ENCODE measurements at regions not wholly inside any gene's neighbourhood (a gene's known extent, or its start where the extent isn't known, plus 50 kb on each side); places are given as distances from the start of the nearest gene placed in this dataset.

DNA sequence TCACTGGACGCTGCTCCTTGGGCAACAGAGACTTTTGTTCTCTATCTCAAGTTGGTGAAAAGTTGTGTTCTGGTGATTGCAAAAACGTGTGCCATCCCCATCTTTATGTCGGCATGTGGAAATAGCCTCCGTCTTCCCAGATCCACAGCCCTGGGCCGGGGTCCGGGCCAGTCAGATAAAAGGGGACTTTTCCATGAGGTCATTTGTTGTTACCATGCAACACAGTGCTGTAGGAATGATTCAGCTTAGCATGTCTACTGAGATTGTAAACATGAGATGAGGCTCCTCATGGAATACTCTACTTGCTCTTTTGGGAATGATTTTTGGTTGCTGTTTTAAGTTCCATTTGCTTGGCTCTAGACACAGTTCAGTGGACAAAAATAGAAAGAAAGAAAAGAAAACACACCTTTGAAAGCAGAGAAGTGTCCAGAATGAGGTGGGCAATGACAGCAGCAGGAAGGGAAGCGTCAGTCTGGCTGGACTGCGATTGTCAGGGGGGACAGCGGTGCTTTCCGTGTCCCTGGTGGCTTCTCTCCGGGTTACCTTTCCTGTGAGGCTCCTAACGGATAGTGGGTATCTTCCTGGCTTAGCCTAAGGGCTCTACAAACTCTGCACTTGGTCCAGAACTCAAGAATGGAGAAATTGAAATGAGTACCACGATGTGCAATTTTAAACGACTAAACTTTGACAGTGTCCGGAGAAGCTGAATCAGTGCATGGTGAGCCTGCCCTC lies 91.6 kb downstream of the TEX29 start:
- H3K4me3 ChIP-seq (ENCODE audit: low read depth in 2 of 2, low read length in 1 of 2), result no peak overlapping the region
- no peak for DNase-seq
- no peaks in the 10 kb centered on the region for H3F3A ChIP-seq (replicated peaks; ENCODE audit: insufficient read depth)
- H3K9me2 ChIP-seq, result no peaks in the 10 kb centered on the region
- CTCF ChIA-PET, result interaction anchor here (1.4 to 2.8 kb wide), 2 partner anchors 9 to 16 kb away, joined by 5 to 14 read pairs; no protein-coding TSS in a partner anchor
- H3K9ac ChIP-seq, result no peak overlapping the region
- TF ChIP-seq RXRA (IDR thresholded peaks at IDR 0.05; ENCODE audit: borderline replicate concordance, low read depth), result no peak
- TF ChIP-seq RAD21 (IDR thresholded peaks at IDR 0.05; ENCODE audit: low read length), result no peak
- no peak for TF ChIP-seq TEAD4 (IDR thresholded peaks at IDR 0.05; ENCODE audit: borderline replicate concordance, insufficient read depth)
- no peak for TF ChIP-seq FOXM1 (IDR thresholded peaks at IDR 0.05; ENCODE audit: low read depth)
- TF ChIP-seq NRF1 (IDR thresholded peaks at IDR 0.05; ENCODE audit: low read depth, low read length), result no peak
- no peak for TF ChIP-seq FOSL2 (IDR thresholded peaks at IDR 0.05; ENCODE audit: borderline replicate concordance, low read depth)
- TF ChIP-seq GATA2 (CRISPR knock-in tag; IDR thresholded peaks at IDR 0.05), result no peak
- no peak for TF ChIP-seq RCOR1 (IDR thresholded peaks at IDR 0.05; ENCODE audit: low read length)
- TF ChIP-seq GABPA (IDR thresholded peaks at IDR 0.05; ENCODE audit: low read depth), result no peak
- TF ChIP-seq SIN3A (IDR thresholded peaks at IDR 0.05; ENCODE audit: borderline replicate concordance, low read depth, low read length), result no peak
- TF ChIP-seq EZH2phosphoT487 (IDR thresholded peaks at IDR 0.05; ENCODE audit: borderline replicate concordance, low read depth), result no peak
- TF ChIP-seq, protein P1, sequence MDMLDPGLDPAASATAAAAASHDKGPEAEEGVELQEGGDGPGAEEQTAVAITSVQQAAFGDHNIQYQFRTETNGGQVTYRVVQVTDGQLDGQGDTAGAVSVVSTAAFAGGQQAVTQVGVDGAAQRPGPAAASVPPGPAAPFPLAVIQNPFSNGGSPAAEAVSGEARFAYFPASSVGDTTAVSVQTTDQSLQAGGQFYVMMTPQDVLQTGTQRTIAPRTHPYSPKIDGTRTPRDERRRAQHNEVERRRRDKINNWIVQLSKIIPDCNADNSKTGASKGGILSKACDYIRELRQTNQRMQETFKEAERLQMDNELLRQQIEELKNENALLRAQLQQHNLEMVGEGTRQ (IDR thresholded peaks at IDR 0.05; ENCODE audit: borderline replicate concordance, low read depth, low read length), result no peak
- TF ChIP-seq, protein P2, sequence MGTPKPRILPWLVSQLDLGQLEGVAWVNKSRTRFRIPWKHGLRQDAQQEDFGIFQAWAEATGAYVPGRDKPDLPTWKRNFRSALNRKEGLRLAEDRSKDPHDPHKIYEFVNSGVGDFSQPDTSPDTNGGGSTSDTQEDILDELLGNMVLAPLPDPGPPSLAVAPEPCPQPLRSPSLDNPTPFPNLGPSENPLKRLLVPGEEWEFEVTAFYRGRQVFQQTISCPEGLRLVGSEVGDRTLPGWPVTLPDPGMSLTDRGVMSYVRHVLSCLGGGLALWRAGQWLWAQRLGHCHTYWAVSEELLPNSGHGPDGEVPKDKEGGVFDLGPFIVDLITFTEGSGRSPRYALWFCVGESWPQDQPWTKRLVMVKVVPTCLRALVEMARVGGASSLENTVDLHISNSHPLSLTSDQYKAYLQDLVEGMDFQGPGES (IDR thresholded peaks at IDR 0.05; ENCODE audit: low read depth, low read length), result no peak
- H3K79me2 ChIP-seq (ENCODE audit: insufficient read depth), result no peaks in the 10 kb centered on the region
- H3K27me3 ChIP-seq (ENCODE audit: insufficient read depth), result peaks cover 82% of the 10 kb centered on the region
- no peak overlapping the region for H2AFZ ChIP-seq (ENCODE audit: low read depth)
- WGBS (ENCODE audit: low lambda C conversion rate), result 14% methylated on average over 14 of the region's 15 CpGs
- POLR2A ChIA-PET, result no interaction called here
- H4K20me1 ChIP-seq (ENCODE audit: insufficient read depth), result no peaks in the 10 kb centered on the region
- no peaks in the 10 kb centered on the region for H3K4me1 ChIP-seq (ENCODE audit: control insufficient read depth in 1 of 2, insufficient read depth in 2 of 2, low read depth in 1 of 2, low read length in 1 of 2)
- no peaks in the 10 kb centered on the region for H3K9me3 ChIP-seq
- H3K36me3 ChIP-seq (replicated peaks in 1 of 2; ENCODE audit: control insufficient read depth in 1 of 2, insufficient read depth in 2 of 2, low read length in 1 of 2), result no peaks in the 10 kb centered on the region
- H3K4me2 ChIP-seq, result no peak overlapping the region
- H3K27ac ChIP-seq (ENCODE audit: low read depth in 2 of 2, low read length in 1 of 2), result no peak overlapping the region

DNA sequence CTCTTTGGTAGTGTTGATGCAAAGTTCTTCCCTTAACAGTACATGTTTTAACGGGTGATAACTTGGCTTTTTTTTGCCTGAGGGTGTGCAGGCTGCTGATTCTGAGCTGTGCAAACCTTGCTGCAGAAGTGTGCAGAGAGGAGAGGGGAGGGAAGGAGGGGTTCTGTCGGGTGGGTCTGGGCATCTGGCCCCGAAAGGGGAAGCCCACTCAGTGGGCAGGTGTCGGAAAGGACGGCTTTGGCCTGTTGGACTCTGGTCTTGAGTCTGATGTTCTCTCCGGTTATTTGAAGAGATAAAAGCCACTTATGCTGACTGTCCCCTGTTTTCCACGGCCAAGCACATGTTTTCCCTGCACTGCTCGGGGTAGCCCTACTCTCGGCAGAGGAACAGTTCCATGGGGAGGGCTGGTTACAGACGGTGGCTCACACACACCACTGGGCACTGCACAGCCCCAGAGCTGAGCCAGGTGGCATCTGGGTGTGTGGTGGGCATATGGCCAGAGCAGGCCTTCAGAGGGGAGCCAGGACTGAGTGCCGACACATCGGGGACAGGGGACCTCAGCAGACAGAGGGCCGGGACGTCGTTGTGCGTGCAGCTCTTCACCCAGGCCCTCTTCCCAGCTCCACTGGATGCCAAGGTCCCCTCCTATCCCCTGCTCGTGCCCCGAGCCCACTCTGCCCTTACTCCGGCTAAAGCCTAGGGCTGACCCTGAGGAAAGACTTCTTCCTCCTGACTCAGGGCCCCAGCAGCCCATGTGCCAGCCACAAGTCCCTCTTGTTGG lies 93.2 kb downstream of the TEX29 start:
- H3K27ac ChIP-seq (ENCODE audit: low read depth in 2 of 2, low read length in 1 of 2), result no peak overlapping the region
- no peaks in the 10 kb centered on the region for H3K4me1 ChIP-seq (ENCODE audit: control insufficient read depth in 1 of 2, insufficient read depth in 2 of 2, low read depth in 1 of 2, low read length in 1 of 2)
- H3K4me3 ChIP-seq (ENCODE audit: low read depth in 2 of 2, low read length in 1 of 2), result no peak overlapping the region
- 7% methylated on average over 9 of the region's 19 CpGs for WGBS (ENCODE audit: low lambda C conversion rate)
- H2AFZ ChIP-seq (ENCODE audit: low read depth), result no peak overlapping the region
- no peaks in the 10 kb centered on the region for H3K9me3 ChIP-seq
- CTCF ChIA-PET, result interaction anchor here (1.1 to 2.8 kb wide), 2 partner anchors 15 to 27 kb away, joined by 3 to 14 read pairs; no protein-coding TSS in a partner anchor
- H3K4me2 ChIP-seq, result no peak overlapping the region
- no peaks in the 10 kb centered on the region for H3K9me2 ChIP-seq
- H3F3A ChIP-seq (replicated peaks; ENCODE audit: insufficient read depth), result no peaks in the 10 kb centered on the region
- POLR2A ChIA-PET, result no interaction called here
- H3K9ac ChIP-seq, result no peak overlapping the region
- no peaks in the 10 kb centered on the region for H3K36me3 ChIP-seq (replicated peaks in 1 of 2; ENCODE audit: control insufficient read depth in 1 of 2, insufficient read depth in 2 of 2, low read length in 1 of 2)
- peaks cover 79% of the 10 kb centered on the region for H3K27me3 ChIP-seq (ENCODE audit: insufficient read depth)
- no peaks in the 10 kb centered on the region for H3K79me2 ChIP-seq (ENCODE audit: insufficient read depth)
- no peak for DNase-seq
- no peaks in the 10 kb centered on the region for H4K20me1 ChIP-seq (ENCODE audit: insufficient read depth)
- TF ChIP-seq, protein P3, sequence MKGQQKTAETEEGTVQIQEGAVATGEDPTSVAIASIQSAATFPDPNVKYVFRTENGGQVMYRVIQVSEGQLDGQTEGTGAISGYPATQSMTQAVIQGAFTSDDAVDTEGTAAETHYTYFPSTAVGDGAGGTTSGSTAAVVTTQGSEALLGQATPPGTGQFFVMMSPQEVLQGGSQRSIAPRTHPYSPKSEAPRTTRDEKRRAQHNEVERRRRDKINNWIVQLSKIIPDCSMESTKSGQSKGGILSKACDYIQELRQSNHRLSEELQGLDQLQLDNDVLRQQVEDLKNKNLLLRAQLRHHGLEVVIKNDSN (IDR thresholded peaks at IDR 0.05; ENCODE audit: borderline replicate concordance, low read depth), result no peak
- no peak for TF ChIP-seq NRF1 (IDR thresholded peaks at IDR 0.05; ENCODE audit: low read depth, low read length)
- no peak for TF ChIP-seq CHD2 (IDR thresholded peaks at IDR 0.05; ENCODE audit: low read length, partially characterized antibody)
- no peak for TF ChIP-seq ZBTB33 (IDR thresholded peaks at IDR 0.05; ENCODE audit: borderline replicate concordance, low read depth)
- TF ChIP-seq, protein P4, sequence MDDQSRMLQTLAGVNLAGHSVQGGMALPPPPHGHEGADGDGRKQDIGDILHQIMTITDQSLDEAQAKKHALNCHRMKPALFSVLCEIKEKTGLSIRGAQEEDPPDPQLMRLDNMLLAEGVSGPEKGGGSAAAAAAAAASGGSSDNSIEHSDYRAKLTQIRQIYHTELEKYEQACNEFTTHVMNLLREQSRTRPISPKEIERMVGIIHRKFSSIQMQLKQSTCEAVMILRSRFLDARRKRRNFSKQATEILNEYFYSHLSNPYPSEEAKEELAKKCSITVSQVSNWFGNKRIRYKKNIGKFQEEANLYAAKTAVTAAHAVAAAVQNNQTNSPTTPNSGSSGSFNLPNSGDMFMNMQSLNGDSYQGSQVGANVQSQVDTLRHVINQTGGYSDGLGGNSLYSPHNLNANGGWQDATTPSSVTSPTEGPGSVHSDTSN (IDR thresholded peaks at IDR 0.05), result no peak
- TF ChIP-seq GATA2 (CRISPR knock-in tag; IDR thresholded peaks at IDR 0.05), result no peak
- TF ChIP-seq YY1 (IDR thresholded peaks at IDR 0.05; ENCODE audit: low read depth), result no peak
- TF ChIP-seq RXRA (IDR thresholded peaks at IDR 0.05; ENCODE audit: borderline replicate concordance, low read depth), result no peak
- TF ChIP-seq SMC3 (IDR thresholded peaks at IDR 0.05; ENCODE audit: low read depth, low read length), result no peak
- TF ChIP-seq EP300 (IDR thresholded peaks at IDR 0.05; ENCODE audit: borderline replicate concordance in 1 of 2, low read depth in 1 of 2, low read length in 1 of 2), result no peak

All from SK-N-SH (cell line).